H1 (cell line): ENCODE measurements at regions not wholly inside any gene's neighbourhood (a gene's known extent, or its start where the extent isn't known, plus 50 kb on each side); places are given as distances from the start of the nearest gene placed in this dataset.

Experiments used
- CBX5 ChIP-seq: fragments of 300-800, 300-1000 bp; sonication (generic); IDR thresholded peaks from 2 replicates; pipeline ENCODE4 v1.7.1; 2016; ENCODE audit warnings: antibody characterized with exemption, low read length, low read depth
- CHD1 ChIP-seq: IDR thresholded peaks from 2 replicates; pipeline ENCODE4 v1.6.1; 2012; ENCODE audit warnings: low read depth, low read length, improper control_type of control experiment
- CHD2 ChIP-seq: IDR thresholded peaks from 2 replicates; pipeline ENCODE4 v1.6.1; 2012; ENCODE audit warnings: low read length, improper control_type of control experiment

- no peak for TF ChIP-seq CBX5
- no peak for TF ChIP-seq CHD1
- no peak for TF ChIP-seq CHD2
- TF ChIP-seq, all 59 proteins: peak for 0
Measured at GRCh38 chr11:109696191-109696897, 274.4 kb downstream of the C11orf87 start (continued).
